ENCODE measurements at regions not wholly inside any gene's neighbourhood (a gene's known extent, or its start where the extent isn't known, plus 50 kb on each side); places are given as distances from the start of the nearest gene placed in this dataset.

- no peak for DNase-seq (ENCODE audit: low read depth)
- TF ChIP-seq CTCF (conservative IDR thresholded peaks at IDR 0.05; ENCODE audit: low read depth, low read length), result no peak
- H3K4me3 ChIP-seq (ENCODE audit: low read depth, low read length), result no peak overlapping the region
Measured at GRCh38 chr2:181754105-181754504, 73.8 kb upstream of the NEUROD1 start.

DNA sequence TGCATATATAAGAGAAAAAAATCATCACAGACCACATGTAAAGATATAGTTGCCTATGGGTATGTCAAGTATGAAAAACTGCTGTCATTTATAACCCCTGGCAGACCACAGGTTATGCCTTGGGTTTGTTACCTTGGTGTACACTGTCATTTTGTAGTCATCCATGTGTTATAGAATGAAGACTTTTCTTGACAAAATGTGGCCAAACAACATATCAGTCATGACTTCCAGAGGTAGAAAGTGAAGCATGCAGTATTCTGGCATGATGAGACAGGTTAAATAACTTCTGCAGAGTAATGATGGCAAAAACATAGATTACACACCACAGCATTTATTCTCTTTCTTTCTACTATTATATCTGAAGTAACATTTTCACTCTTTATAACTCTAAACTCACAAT lies 74.9 kb upstream of the NEUROD1 start:
- no peak overlapping the region for H3K4me3 ChIP-seq (ENCODE audit: low read depth, low read length)
- no peak for TF ChIP-seq CTCF (conservative IDR thresholded peaks at IDR 0.05; ENCODE audit: low read depth, low read length)
- no peak for DNase-seq (ENCODE audit: low read depth)

DNA sequence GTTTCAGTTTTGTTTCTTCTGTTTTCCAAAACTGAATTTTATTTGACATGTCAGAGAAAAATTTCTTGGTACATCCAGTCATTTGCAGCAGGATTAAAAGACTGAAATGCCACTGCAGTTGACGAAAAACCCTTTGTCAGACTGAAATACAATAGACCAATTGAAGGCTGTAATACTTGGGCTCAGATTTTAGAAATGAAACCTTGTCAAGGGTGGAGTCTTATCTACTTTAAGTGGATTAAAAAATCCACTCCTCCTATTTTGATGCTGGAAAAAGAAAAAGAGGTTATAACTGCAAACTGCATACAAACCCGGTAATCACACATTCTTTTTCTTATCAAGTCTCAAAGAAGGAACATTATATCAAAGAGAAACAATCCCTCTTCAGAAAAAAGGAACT lies 80.2 kb upstream of the NEUROD1 start:
- no peak for TF ChIP-seq CTCF (conservative IDR thresholded peaks at IDR 0.05; ENCODE audit: low read depth, low read length)
- DNase-seq (ENCODE audit: low read depth), result no peak
- no peak overlapping the region for H3K4me3 ChIP-seq (ENCODE audit: low read depth, low read length)

DNA sequence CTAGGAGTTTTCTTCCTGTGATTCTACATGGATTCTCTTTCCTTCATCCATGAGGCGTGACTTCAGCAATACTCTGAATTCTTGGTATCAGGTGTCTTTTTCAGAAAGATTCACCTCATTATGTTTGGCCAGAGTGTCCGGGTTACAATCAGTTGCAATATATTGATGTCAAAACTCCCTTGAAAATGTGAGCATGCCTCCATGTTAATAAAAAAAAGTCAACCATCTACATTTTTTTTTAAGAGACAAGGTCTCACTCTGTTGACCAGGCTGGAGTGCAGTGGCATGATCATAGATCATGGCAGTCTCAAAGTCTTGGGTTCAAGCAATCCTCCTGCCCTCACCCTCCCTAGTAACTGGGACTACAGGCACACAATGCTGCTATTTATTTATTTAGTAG lies 80.9 kb upstream of the NEUROD1 start:
- TF ChIP-seq CTCF (conservative IDR thresholded peaks at IDR 0.05; ENCODE audit: low read depth, low read length), result no peak
- DNase-seq (ENCODE audit: low read depth), result no peak
- no peak overlapping the region for H3K4me3 ChIP-seq (ENCODE audit: low read depth, low read length)

GRCh38 chr2:181762000-181762399 lies 81.7 kb upstream of the NEUROD1 start:
- no peak overlapping the region for H3K4me3 ChIP-seq (ENCODE audit: low read depth, low read length)
- no peak for DNase-seq (ENCODE audit: low read depth)
- TF ChIP-seq CTCF (conservative IDR thresholded peaks at IDR 0.05; ENCODE audit: low read depth, low read length), result no peak

- H3K4me3 ChIP-seq (ENCODE audit: low read depth, low read length), result no peak overlapping the region
- no peak for DNase-seq (ENCODE audit: low read depth)
- no peak for TF ChIP-seq CTCF (conservative IDR thresholded peaks at IDR 0.05; ENCODE audit: low read depth, low read length)
Measured at GRCh38 chr2:181762848-181763247, 82.5 kb upstream of the NEUROD1 start.

DNA sequence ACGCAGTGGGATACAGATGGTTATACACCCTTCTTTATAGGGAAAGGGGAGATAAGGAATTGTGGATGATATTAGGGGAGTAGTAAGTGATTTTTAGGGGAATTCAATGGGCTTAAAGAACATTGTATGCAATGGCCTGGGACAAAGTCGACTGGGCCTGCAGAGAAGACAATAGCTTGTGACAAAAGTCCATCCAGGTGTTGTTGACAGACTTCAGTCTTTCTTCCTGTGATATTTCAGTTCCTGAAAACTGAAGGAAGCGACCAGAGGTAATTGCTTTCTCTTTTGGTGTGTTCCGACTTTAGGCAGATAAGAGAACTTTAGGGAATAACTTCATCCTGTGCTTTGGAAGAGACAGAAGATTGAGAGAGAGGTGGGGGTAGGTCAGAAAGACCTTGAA lies 83.1 kb upstream of the NEUROD1 start:
- TF ChIP-seq CTCF (conservative IDR thresholded peaks at IDR 0.05; ENCODE audit: low read depth, low read length), result no peak
- H3K4me3 ChIP-seq (ENCODE audit: low read depth, low read length), result no peak overlapping the region
- DNase-seq (ENCODE audit: low read depth), result no peak

Data from epithelial cell of proximal tubule (primary cell).